Endothelial cell of umbilical vein (primary cell): ENCODE measurements at regions not wholly inside any gene's neighbourhood (a gene's known extent, or its start where the extent isn't known, plus 50 kb on each side); places are given as distances from the start of the nearest gene placed in this dataset.

Experiments
- BruUV-seq: library from RNA; stranded (reverse); fragments of 400-500 nt; replicated peaks from 2 replicates; lab custom pipeline; 2021; lab: Mats Ljungman, UMichigan
- CTCF ChIA-PET: fragments of 300-600, 350-600 bp; sonication (Branson Sonifier 250); formaldehyde crosslinking; loops from one replicate; lab custom pipeline; 2021; ENCODE audit warnings: antibody characterized with exemption, inconsistent platforms; lab: Charles Lee
- POLR2A ChIA-PET: fragments of 300-600, 350-600 bp; sonication (Branson Sonifier 250); formaldehyde crosslinking; loops from one replicate; lab custom pipeline; 2021; ENCODE audit warnings: antibody characterized with exemption, inconsistent platforms; lab: Charles Lee
- DNase-seq: peaks from one replicate; pipeline ENCODE4 v3.0.0-alpha.2; 2011; ENCODE audit warnings: low read depth, low spot score
- FAIRE-seq: peaks from 2 replicates; lab custom pipeline; 2011; peaks lifted over from hg19 to GRCh38; lab: Jason Lieb, UNC
- H2AFZ ChIP-seq: 2 replicates; pipeline ENCODE4 v1.6.0; 2012; ENCODE audit warnings: low read depth, low read length, control low read depth, inconsistent platforms
- H3K27ac ChIP-seq: 2 replicates; pipeline ENCODE4 v1.5.1; 2011; ENCODE audit warnings: low read depth, mild to moderate bottlenecking, control low read depth, low read length, moderate library complexity; ENCODE audit not compliant: insufficient read depth
- H3K27me3 ChIP-seq, 2 experiments: 2 replicates each; pipeline versions ENCODE4 v1.6.0 to v1.6.1; 2011; ENCODE audit warnings: low read length in 2 of 2, mixed read lengths in 1 of 2; ENCODE audit not compliant: control insufficient read depth in 2 of 2, insufficient read depth in 2 of 2
- H3K36me3 ChIP-seq, 2 experiments: 2 replicates in 1 of 2; 3 replicates in 1 of 2; pipeline ENCODE4 v1.5.1; 2011; ENCODE audit warnings: low read length in 2 of 2, mild to moderate bottlenecking in 1 of 2, moderate library complexity in 1 of 2; ENCODE audit not compliant: control insufficient read depth in 2 of 2, insufficient read depth in 2 of 2; ENCODE audit errors: extremely low read depth in 1 of 2
- H3K4me1 ChIP-seq: 3 replicates; pipeline ENCODE4 v1.5.1; 2011; ENCODE audit warnings: mild to moderate bottlenecking, low read length; ENCODE audit not compliant: control insufficient read depth, insufficient read depth; ENCODE audit errors: extremely low read depth
- H3K4me2 ChIP-seq: 2 replicates; pipeline ENCODE4 v1.6.1; 2011; ENCODE audit warnings: low read length, control low read depth, mixed read lengths; ENCODE audit not compliant: insufficient read depth
- H3K4me3 ChIP-seq, 3 experiments: fragments of 200-600 bp in 1 of 3; sonication (generic), shearing (Covaris generic) in 1 of 3; replicated peaks in 1 of 3; 2 replicates each; pipeline ENCODE4 v1.5.1; 2011 to 2016; ENCODE audit warnings: control low read depth in 3 of 3, low read length in 3 of 3, mild to moderate bottlenecking in 2 of 3, inconsistent platforms in 1 of 3, low read depth in 1 of 3, moderate library complexity in 1 of 3; ENCODE audit not compliant: insufficient read depth in 1 of 3
- H3K79me2 ChIP-seq: 2 replicates; pipeline ENCODE4 v1.6.0; 2012; ENCODE audit warnings: low read length, inconsistent platforms; ENCODE audit not compliant: control insufficient read depth, insufficient read depth
- H3K9ac ChIP-seq: replicated peaks from 2 replicates; pipeline ENCODE3; 2011; ENCODE audit warnings: low read length, control low read depth; ENCODE audit not compliant: insufficient read depth; ENCODE audit errors: extremely low read depth
- H3K9me1 ChIP-seq: replicated peaks from 3 replicates; pipeline ENCODE4 v1.6.0; 2011; ENCODE audit warnings: mild to moderate bottlenecking, low read length; ENCODE audit not compliant: control insufficient read depth, insufficient read depth; ENCODE audit errors: extremely low read depth
- H3K9me3 ChIP-seq: replicated peaks from 2 replicates; pipeline ENCODE4 v1.5.1; 2012; ENCODE audit warnings: low read length, inconsistent platforms; ENCODE audit not compliant: control insufficient read depth, insufficient read depth
- H4K20me1 ChIP-seq: replicated peaks from 2 replicates; pipeline ENCODE3; 2011; ENCODE audit warnings: mild to moderate bottlenecking, low read length; ENCODE audit not compliant: control insufficient read depth, insufficient read depth; ENCODE audit errors: extremely low read depth
- EZH2 ChIP-seq: IDR thresholded peaks from 2 replicates; pipeline ENCODE4 v1.6.1; 2012; ENCODE audit warnings: borderline replicate concordance, low read depth, mild to moderate bottlenecking, moderate library complexity, low read length, inconsistent platforms; ENCODE audit not compliant: severe bottlenecking
- FOS ChIP-seq: IDR thresholded peaks from 2 replicates; pipeline ENCODE4 v1.6.1; 2011; ENCODE audit warnings: mild to moderate bottlenecking, low read length, moderate library complexity, borderline replicate concordance; ENCODE audit not compliant: insufficient read depth
- GATA2 ChIP-seq: IDR thresholded peaks from 2 replicates; pipeline ENCODE4 v1.7.0; 2011; ENCODE audit warnings: low read depth, mild to moderate bottlenecking, moderate library complexity, mixed read lengths, low read length; ENCODE audit not compliant: insufficient read length, insufficient read depth
- JUN ChIP-seq: IDR thresholded peaks from 2 replicates; pipeline ENCODE4 v1.6.1; 2011; ENCODE audit warnings: borderline replicate concordance, low read depth; ENCODE audit not compliant: insufficient read length, insufficient read depth
- MYC ChIP-seq: IDR thresholded peaks from one replicate; pipeline ENCODE4 v1.6.1; 2011; ENCODE audit warnings: mild to moderate bottlenecking, low read depth, low read length
- POLR2A ChIP-seq: IDR thresholded peaks from 2 replicates; pipeline ENCODE4 v1.6.1; 2012; ENCODE audit warnings: low read depth, mild to moderate bottlenecking, control low read depth, low read length
- POLR2AphosphoS5 ChIP-seq: IDR thresholded peaks from 2 replicates; pipeline ENCODE4 v1.6.1; 2012; ENCODE audit warnings: low read depth, mild to moderate bottlenecking, control low read depth, low read length, moderate library complexity; ENCODE audit not compliant: insufficient read depth
- dilution Hi-C: fragments of 300-500 bp; cut with MboI; formaldehyde crosslinking; loops from one replicate; pipeline ENCODE4 v1.15.0; 2019; ENCODE audit warnings: low sequenced_read_pairs; ENCODE audit not compliant: extremely low pct_ligation_motif_present
- intact Hi-C: fragments of 100-400 bp; cut with micrococcal nuclease; formaldehyde crosslinking; loops from one replicate; pipeline ENCODE4 v1.10.0; 2022
- TF ChIP-seq, protein P1 (sequence below): IDR thresholded peaks from 2 replicates; pipeline ENCODE4 v1.6.1; 2011; ENCODE audit not compliant: insufficient read depth, insufficient read length
- TF ChIP-seq, protein P2 (sequence below), 2 donors: IDR thresholded peaks; 1 replicate in 1 of 2; 2 replicates in 1 of 2; pipeline ENCODE4 v1.5.1; 2011; ENCODE audit warnings: low read length in 2 of 2, mild to moderate bottlenecking in 2 of 2, moderate library complexity in 2 of 2, control low read depth in 1 of 2, inconsistent platforms in 1 of 2, low read depth in 1 of 2; ENCODE audit not compliant: insufficient read depth in 1 of 2; ENCODE audit errors: extremely low read depth in 1 of 2

DNA sequence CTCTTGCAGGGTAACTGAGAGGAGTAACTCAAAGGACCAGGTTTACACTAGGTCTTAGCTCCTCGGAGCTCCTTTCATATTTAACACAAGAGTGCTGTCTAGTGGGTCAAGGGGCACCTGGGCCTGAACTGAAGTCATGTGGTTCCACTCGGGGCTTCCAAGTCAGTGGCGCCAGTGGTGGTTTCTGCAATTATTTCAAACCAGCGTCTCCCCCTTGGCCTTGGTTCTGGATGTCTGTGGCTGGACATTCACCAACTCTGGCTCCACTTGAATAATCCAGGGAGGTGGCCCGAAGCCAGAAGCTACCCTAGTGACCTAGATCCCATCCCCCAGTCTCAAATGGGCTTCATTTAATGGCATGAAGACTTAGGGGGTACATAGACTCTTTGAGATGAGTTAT lies 144.3 kb upstream of the ADAMTS9 start:
- no peak overlapping the region for H2AFZ ChIP-seq
- POLR2A ChIA-PET, result no interaction called here
- CTCF ChIA-PET, result no interaction called here
- H4K20me1 ChIP-seq, result no peaks in the 10 kb centered on the region
- intact Hi-C loops (no loop called here), dilution Hi-C loops (no loop called here)
- no peak for FAIRE-seq
- no peaks in the 10 kb centered on the region for H3K79me2 ChIP-seq
- no peaks in the 10 kb centered on the region for H3K9me3 ChIP-seq
- H3K27me3 ChIP-seq, result no peaks in the 10 kb centered on the region
- DNase-seq, result no peak
- TF ChIP-seq JUN (no peak), POLR2A (no peak), FOS (no peak), EZH2 (no peak), MYC (no peak), POLR2AphosphoS5 (no peak), GATA2 (no peak)
- TF ChIP-seq, protein P1, sequence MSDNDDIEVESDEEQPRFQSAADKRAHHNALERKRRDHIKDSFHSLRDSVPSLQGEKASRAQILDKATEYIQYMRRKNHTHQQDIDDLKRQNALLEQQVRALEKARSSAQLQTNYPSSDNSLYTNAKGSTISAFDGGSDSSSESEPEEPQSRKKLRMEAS, result no peak
- TF ChIP-seq, protein P2, sequence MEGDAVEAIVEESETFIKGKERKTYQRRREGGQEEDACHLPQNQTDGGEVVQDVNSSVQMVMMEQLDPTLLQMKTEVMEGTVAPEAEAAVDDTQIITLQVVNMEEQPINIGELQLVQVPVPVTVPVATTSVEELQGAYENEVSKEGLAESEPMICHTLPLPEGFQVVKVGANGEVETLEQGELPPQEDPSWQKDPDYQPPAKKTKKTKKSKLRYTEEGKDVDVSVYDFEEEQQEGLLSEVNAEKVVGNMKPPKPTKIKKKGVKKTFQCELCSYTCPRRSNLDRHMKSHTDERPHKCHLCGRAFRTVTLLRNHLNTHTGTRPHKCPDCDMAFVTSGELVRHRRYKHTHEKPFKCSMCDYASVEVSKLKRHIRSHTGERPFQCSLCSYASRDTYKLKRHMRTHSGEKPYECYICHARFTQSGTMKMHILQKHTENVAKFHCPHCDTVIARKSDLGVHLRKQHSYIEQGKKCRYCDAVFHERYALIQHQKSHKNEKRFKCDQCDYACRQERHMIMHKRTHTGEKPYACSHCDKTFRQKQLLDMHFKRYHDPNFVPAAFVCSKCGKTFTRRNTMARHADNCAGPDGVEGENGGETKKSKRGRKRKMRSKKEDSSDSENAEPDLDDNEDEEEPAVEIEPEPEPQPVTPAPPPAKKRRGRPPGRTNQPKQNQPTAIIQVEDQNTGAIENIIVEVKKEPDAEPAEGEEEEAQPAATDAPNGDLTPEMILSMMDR (IDR thresholded peaks at IDR 0.05; ENCODE audit: extremely low read depth in 1 of 2, insufficient read depth in 1 of 2, low read depth in 1 of 2, low read length in 2 of 2), result no peak
- BruUV-seq, result no TSS peak
- H3K4me1 ChIP-seq, result no peaks in the 10 kb centered on the region
- H3K9me1 ChIP-seq, result no peaks in the 10 kb centered on the region
- H3K9ac ChIP-seq, result no peak overlapping the region
- no peaks in the 10 kb centered on the region for H3K36me3 ChIP-seq
- no peak overlapping the region for H3K4me3 ChIP-seq
- H3K4me2 ChIP-seq, result no peak overlapping the region
- H3K27ac ChIP-seq, result no peak overlapping the region
